ENCODE measurements at regions not wholly inside any gene's neighbourhood (a gene's known extent, or its start where the extent isn't known, plus 50 kb on each side); places are given as distances from the start of the nearest gene placed in this dataset.

- TF ChIP-seq, protein P1, sequence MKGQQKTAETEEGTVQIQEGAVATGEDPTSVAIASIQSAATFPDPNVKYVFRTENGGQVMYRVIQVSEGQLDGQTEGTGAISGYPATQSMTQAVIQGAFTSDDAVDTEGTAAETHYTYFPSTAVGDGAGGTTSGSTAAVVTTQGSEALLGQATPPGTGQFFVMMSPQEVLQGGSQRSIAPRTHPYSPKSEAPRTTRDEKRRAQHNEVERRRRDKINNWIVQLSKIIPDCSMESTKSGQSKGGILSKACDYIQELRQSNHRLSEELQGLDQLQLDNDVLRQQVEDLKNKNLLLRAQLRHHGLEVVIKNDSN (IDR thresholded peaks at IDR 0.05) = no peak
- TF ChIP-seq CREB1 (IDR thresholded peaks at IDR 0.05; ENCODE audit: low read depth) (no peak), TCF12 (IDR thresholded peaks at IDR 0.05; ENCODE audit: low read depth) (no peak), EGR1 (IDR thresholded peaks at IDR 0.05) (no peak), CEBPB (IDR thresholded peaks at IDR 0.05) (no peak), ZBTB7A (IDR thresholded peaks at IDR 0.05; ENCODE audit: low read depth) (no peak)
- TF ChIP-seq, protein P2, sequence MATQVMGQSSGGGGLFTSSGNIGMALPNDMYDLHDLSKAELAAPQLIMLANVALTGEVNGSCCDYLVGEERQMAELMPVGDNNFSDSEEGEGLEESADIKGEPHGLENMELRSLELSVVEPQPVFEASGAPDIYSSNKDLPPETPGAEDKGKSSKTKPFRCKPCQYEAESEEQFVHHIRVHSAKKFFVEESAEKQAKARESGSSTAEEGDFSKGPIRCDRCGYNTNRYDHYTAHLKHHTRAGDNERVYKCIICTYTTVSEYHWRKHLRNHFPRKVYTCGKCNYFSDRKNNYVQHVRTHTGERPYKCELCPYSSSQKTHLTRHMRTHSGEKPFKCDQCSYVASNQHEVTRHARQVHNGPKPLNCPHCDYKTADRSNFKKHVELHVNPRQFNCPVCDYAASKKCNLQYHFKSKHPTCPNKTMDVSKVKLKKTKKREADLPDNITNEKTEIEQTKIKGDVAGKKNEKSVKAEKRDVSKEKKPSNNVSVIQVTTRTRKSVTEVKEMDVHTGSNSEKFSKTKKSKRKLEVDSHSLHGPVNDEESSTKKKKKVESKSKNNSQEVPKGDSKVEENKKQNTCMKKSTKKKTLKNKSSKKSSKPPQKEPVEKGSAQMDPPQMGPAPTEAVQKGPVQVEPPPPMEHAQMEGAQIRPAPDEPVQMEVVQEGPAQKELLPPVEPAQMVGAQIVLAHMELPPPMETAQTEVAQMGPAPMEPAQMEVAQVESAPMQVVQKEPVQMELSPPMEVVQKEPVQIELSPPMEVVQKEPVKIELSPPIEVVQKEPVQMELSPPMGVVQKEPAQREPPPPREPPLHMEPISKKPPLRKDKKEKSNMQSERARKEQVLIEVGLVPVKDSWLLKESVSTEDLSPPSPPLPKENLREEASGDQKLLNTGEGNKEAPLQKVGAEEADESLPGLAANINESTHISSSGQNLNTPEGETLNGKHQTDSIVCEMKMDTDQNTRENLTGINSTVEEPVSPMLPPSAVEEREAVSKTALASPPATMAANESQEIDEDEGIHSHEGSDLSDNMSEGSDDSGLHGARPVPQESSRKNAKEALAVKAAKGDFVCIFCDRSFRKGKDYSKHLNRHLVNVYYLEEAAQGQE (IDR thresholded peaks at IDR 0.05; ENCODE audit: low read depth) = no peak
These were observed 68.4 kb upstream of the MAGI3 start for GRCh38 chr1:113321771-113322387.

DNA sequence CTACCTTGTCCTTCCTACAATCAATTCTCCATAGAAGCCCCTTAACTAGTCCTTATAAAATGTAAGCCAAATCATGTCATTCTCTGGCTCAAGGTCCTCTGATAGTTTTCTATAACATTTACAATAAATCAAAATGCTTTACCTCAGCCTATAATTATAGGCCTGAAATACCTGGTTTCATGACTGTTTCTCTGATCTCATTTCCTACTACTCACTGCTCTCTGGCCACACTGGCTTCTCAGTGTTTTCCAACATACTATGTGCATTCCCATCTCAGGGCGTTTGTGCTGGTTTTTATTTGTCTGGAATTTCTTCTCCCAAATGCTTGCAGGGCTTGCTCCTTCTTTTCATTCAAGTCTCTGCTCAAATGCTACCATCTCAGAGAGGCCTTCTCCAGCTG is 67.9 kb upstream of the MAGI3 start:
- TF ChIP-seq CREB1 (IDR thresholded peaks at IDR 0.05; ENCODE audit: low read depth) (no peak), YY1 (IDR thresholded peaks at IDR 0.05; ENCODE audit: low read depth) (no peak), CEBPB (IDR thresholded peaks at IDR 0.05) (no peak), EP300 (IDR thresholded peaks at IDR 0.05; ENCODE audit: borderline replicate concordance) (no peak), TEAD4 (IDR thresholded peaks at IDR 0.05) (no peak), EGR1 (IDR thresholded peaks at IDR 0.05) (no peak), RAD21 (IDR thresholded peaks at IDR 0.05; ENCODE audit: low read depth) (no peak), TCF12 (IDR thresholded peaks at IDR 0.05; ENCODE audit: low read depth) (no peak), ZBTB7A (IDR thresholded peaks at IDR 0.05; ENCODE audit: low read depth) (no peak), MAX (IDR thresholded peaks at IDR 0.05) (no peak), NFIC (IDR thresholded peaks at IDR 0.05) (no peak)
- TF ChIP-seq, protein P2 (IDR thresholded peaks at IDR 0.05; ENCODE audit: low read depth) = no peak

- TF ChIP-seq CREB1 (IDR thresholded peaks at IDR 0.05; ENCODE audit: low read depth) = no peak
- no peak for TF ChIP-seq EP300 (IDR thresholded peaks at IDR 0.05; ENCODE audit: borderline replicate concordance)
- no peak for TF ChIP-seq YY1 (IDR thresholded peaks at IDR 0.05; ENCODE audit: low read depth)
- TF ChIP-seq, protein P2 (IDR thresholded peaks at IDR 0.05; ENCODE audit: low read depth) = no peak
- no peak for TF ChIP-seq EGR1 (IDR thresholded peaks at IDR 0.05)
- no peak for TF ChIP-seq FOXM1 (IDR thresholded peaks at IDR 0.05; ENCODE audit: borderline replicate concordance, low read depth)
- TF ChIP-seq, protein P1 (IDR thresholded peaks at IDR 0.05) = no peak
- no peak for TF ChIP-seq TAF1 (IDR thresholded peaks at IDR 0.05; ENCODE audit: low read depth)
- TF ChIP-seq NFIC (IDR thresholded peaks at IDR 0.05) = no peak
- no peak for TF ChIP-seq MAX (IDR thresholded peaks at IDR 0.05)
- no peak for TF ChIP-seq CEBPB (IDR thresholded peaks at IDR 0.05)
- TF ChIP-seq TEAD4 (IDR thresholded peaks at IDR 0.05) = no peak
- no peak for TF ChIP-seq TCF12 (IDR thresholded peaks at IDR 0.05; ENCODE audit: low read depth)
- TF ChIP-seq RAD21 (IDR thresholded peaks at IDR 0.05; ENCODE audit: low read depth) = no peak
- no peak for TF ChIP-seq ZBTB7A (IDR thresholded peaks at IDR 0.05; ENCODE audit: low read depth)
These were observed 65.3 kb upstream of the MAGI3 start for GRCh38 chr1:113325022-113325421.

DNA sequence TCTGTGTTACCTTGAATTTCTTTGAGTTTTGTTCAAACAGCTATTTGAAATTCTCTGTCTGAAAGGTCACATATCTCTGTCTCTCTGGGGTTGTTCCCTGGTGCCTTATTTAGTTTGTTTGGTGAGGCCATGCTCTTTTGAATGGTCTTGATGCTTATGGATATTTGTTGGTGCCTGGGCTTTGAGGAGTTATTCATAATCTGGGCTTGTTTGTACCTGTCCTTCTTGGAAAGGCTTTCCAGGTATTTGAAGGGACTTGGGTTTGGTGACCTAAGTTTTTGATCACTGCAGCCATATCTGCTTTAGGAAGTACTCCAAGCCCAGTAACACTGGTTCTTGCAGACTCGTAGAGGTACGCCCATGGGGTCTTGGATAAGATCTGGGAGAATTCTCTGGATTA is 63.3 kb upstream of the MAGI3 start:
- TF ChIP-seq EP300 (IDR thresholded peaks at IDR 0.05; ENCODE audit: borderline replicate concordance) = no peak
- no peak for TF ChIP-seq CEBPB (IDR thresholded peaks at IDR 0.05)
- TF ChIP-seq FOXM1 (IDR thresholded peaks at IDR 0.05; ENCODE audit: borderline replicate concordance, low read depth) = no peak
- no peak for TF ChIP-seq CREB1 (IDR thresholded peaks at IDR 0.05; ENCODE audit: low read depth)
- no peak for TF ChIP-seq TCF12 (IDR thresholded peaks at IDR 0.05; ENCODE audit: low read depth)
- no peak for TF ChIP-seq ZBTB7A (IDR thresholded peaks at IDR 0.05; ENCODE audit: low read depth)

Measured in Ishikawa (cell line).